Fibroblast of skin of left biceps (primary cell): ENCODE measurements at regions not wholly inside any gene's neighbourhood (a gene's known extent, or its start where the extent isn't known, plus 50 kb on each side); places are given as distances from the start of the nearest gene placed in this dataset.

Experiments
- DNase-seq, 2 experiments: peaks; one replicate each; pipeline ENCODE4 v3.0.0-alpha.2; 2013; ENCODE audit warnings: low read depth in 2 of 2

- peak; percentile 50 to 64 for DNase-seq
Observed at GRCh38 chr18:73791081-73791480, 356.6 kb downstream of the FBXO15 start.

DNA sequence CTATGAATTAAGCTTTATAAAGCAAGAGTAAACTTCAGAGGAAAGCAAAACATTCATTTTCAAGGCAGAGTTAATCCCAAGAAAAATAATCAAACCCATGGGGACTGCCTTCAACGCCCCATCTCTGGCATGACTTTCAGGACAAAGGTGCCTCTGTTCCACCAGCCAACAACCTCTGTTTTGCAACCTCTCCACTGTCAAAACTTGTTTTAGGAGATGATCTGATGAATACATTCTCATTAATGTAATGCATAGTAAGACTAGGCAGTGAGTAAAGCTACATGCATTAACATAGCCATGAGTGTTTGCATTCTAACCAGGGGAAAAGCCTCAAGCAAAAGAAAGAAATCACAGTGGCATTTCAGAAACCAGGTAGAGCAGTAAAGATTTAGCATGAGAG, 357.0 kb downstream of the FBXO15 start:
- no peak for DNase-seq

- DNase-seq: no peak
Observed at GRCh38 chr18:73787316-73787715, 360.3 kb downstream of the FBXO15 start.

DNA sequence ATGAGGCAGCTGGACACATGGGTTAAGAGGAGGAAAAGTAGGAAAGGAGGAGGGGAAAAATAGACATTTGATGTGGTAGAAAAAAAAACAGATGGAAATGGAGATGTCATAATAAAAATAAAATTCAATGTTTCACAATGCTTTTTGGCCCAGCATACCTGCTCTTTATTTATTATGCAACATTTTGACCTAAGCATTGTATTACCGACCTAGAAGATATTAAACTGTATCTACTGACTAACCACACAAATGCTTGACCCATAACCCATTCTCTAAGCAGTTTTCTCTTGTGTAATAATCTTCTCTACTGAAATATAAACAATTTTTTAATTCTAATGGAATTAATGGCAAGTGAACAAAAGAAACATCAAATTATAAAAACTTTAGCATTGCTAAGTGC, 362.3 kb downstream of the FBXO15 start:
- DNase-seq: no peak

- no peak for DNase-seq
Observed at GRCh38 chr18:73784853-73785252, 362.8 kb downstream of the FBXO15 start.

DNA sequence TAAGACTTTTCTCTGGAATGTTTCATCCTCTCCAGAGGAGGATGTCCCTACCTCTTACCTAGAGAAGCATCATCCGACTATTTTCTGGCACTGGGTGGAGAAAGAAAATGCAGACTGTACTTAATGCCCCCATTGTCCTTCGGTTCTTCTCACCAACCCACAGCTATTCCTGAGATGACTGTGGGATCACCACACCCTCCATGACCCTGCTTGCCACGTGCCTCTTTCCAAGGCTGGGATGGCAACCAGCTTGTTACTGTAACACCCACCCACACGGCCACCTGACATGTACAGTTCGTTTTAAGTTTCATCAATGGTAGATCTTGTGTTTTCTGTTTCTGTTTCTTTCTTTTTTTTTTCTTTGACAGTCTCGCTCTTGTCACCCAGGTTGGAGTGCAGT, 365.2 kb downstream of the FBXO15 start:
- no peak for DNase-seq

- DNase-seq: no peak
Observed at GRCh38 chr18:73780218-73780617, 367.4 kb downstream of the FBXO15 start.

DNA sequence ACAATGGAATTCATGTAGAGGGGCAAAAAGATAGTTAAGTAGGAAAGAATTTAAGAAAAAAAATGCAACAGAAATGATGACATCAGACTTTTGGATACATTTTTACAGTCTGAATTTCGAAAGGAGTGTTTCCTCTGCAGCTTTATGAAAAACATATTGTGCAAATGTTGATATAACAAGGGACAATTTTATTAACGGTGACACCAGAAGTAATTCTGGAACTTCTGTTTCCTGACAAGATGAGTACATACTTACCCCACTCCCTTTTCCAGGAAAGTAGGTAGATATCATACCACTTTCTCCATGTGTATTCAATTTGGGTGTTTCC, 369.6 kb downstream of the FBXO15 start:
- DNase-seq: no peak

- no peak for DNase-seq
Observed at GRCh38 chr18:73777356-73778031, 370.1 kb downstream of the FBXO15 start.

DNA sequence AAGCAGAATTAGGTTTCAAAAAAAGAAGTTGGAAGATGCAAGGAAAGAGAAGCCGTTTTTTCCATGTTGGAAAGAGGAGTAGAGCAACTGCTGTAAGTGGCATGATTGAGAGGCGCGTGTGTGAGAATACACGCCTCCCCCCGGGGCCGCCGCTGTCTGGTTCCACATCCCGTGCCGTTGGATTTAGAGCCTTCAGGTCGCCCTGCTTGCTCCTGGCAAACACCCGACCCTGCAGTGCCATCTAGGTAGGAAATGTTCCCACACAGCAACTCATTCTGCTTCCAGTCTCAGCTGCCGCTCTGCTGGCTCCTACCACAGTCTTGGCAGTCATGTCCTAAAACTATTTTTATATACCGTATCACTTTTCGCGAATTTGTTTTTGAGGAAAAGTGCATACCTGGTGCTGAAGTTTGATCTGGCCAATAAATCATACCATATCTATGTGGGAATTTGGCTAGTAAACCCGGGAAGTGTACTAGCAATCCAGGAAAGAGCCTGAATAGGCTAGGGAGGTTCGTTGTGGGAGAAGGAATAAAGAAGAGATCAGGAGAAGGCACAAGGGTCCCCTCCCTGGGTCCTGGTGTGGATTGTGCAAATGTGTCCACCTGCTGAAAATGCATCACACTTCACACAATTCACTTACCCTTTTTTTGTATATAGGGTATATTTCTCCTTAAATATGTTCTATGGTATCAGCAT, 372.7 kb downstream of the FBXO15 start:
- DNase-seq: no peak

GRCh38 chr18:73768043-73768442, 379.6 kb downstream of the FBXO15 start:
- no peak for DNase-seq

- DNase-seq: no peak
Observed at GRCh38 chr18:73766910-73767515, 380.6 kb downstream of the FBXO15 start.

DNA sequence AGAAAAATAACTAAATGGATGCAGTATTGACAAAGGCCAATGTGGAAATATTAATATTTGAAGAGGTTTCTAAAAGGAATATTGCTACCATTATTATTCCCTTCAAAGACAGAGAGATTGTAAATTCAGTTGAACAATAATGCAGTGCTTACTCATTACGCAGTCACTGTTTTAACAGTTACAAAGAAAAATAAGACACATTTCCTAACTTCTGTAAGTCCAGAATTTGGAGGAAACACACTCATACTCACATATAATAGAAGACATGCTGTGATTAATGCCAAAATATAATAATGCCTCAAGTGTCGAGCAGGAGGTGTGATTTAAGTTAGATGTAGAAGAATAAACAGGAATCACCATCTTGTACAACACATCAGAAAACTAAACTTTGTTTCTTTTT, 389.2 kb downstream of the FBXO15 start:
- no peak for DNase-seq

DNA sequence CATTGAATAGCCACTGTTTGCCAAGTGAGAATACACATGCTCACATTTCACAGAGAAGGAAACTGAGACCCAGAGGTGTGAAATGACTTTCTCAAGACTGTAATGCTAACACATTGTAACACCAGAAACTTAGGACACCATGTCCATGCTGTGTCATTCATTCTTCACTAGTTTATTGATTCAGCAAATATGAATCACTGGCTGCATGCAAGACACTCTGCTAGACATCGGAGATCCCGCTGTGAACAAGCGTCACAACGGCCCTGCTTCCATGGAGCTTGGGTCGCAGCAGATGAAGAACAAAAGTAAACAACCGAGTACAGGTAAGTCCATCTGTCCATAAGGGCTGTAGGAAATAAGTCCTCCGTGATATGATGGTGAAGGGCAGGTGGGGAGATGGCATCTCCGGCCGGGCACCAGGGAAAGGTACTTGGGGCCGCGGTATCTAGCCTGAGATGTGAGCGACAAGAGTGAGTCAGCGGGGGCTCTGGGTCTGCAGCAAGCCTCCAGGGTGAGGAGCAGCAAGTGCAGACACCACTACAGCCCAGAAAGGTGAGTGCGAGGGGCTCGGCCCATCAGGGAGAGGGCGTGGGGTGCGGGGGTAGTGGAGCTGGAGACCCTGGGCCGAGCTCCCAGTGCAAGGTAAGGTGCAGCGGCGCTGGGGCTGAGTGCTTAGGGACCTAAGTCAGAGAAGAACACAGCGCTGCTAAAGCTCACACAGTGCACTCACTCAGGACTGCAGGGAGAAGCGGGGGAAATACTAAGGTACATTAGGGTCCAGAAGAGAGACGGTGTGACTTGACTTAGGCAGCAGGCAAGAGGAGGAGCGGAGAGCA, 391.2 kb downstream of the FBXO15 start:
- no peak for DNase-seq

GRCh38 chr18:73752965-73753364, 394.7 kb downstream of the FBXO15 start:
- DNase-seq: no peak

DNA sequence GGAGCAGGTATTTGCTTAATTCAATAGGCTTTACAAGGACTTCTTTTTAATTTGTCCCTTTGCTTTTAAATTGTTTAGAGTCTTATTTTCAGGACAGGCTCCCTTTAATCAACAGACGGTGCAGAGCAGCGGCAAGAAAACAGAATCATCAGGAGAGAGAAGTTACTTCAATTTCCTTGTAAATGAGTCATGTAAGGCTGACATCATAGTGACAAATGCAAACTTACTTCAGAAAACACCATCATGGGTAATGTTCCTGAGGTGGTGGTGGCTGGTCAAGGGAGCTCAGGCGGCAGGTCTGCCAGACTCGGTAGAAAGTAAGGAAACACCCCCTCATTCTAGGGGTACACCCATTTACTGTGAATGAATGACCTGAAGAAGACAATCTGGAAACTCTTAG, 395.1 kb downstream of the FBXO15 start:
- DNase-seq: no peak

DNA sequence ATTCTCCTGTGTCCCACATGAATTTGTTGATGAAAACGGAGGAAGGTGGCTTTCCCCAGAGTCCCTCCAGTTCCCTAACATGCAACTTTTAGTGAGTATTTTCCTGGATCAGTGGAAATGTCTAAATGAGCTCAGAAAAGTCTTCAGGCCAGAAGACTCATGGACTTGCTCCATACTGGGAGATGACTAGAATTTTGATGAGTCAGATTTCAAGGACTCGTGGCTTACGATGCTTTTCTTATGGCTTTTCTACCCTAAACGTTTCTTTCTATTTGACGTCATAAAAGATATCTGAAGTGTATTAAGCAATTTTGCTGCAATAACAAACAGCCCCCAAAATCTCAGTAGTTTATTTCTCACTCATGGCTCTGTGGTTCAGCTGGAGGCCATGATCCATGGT, 397.6 kb downstream of the FBXO15 start:
- no peak for DNase-seq

DNA sequence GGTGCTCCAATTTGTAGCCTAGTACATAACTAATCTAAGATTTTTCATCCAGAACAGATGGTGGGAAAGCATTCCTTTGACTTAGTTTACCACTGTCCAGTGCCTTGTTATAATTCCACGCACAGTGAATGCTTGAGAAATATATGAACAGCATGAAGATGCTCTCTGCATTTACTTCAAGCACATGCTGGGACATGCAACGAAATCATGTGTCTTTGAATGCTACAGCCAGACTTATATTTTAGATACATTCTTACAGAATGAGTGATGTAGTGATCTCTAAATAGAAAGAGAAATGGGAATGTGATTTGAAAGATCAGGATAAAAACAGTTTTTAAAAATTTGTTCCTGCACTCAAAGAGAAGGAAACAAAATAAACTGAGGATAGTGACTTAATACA, 398.3 kb downstream of the FBXO15 start:
- DNase-seq: no peak

GRCh38 chr18:73748731-73749130, 398.9 kb downstream of the FBXO15 start:
- no peak for DNase-seq

DNA sequence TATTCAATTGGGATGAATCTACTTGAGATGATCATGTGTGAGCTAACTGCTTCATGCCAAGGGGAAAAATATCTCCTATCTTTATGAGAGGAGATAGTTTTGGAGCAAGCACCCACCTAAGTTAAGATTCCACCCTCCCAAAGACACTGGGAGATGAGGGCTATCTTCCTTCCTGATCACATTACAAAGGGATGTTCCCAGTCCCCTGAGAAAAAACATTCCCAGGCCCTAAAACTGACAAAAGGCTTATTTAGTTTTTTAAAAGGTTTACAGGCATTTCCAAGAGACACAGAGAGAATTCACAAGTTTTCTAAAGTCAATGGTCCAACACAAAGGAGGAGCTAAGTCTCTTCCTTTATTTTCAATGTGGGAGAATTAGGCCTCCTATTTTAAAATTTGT, 401.5 kb downstream of the FBXO15 start:
- DNase-seq: no peak

DNA sequence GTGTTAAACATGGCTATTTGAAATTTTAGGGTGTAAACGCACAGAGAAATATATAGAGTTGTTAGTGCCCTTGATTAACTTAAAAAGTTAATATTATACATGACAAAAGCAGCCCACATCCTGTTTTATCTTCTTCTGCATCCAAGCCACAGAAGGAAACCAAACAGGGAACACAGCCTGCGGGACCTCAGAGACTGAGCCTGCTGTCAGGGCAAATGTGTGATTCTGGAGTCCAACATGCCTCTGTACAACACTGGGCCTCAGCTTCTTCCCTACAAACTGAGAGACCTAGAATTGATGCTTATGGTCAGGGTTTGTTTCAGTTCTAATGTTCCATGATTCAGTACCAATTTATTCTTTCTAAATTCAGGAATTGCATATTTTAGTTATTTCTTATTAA, 404.7 kb downstream of the FBXO15 start:
- DNase-seq: no peak

GRCh38 chr18:73741946-73742345, 405.7 kb downstream of the FBXO15 start:
- DNase-seq: no peak

DNA sequence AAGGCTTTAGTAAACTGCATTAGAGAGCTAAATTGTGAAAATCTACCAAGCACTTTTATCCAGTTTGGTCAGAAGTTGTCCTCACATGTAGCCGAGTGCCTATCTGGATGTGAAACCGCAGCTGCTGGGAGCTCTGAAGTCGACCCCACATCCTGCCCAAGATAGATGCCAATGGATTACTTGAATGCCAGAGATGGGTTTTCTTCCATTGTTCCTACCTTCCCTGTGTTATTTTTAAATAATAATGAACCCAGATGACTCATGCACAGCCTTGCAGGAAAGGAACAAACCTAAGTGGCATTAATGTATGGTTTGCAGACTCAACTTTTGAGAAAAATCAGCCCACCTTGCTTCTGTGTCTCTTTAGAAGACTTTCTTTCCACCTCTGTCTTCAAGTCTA, 408.5 kb downstream of the FBXO15 start:
- DNase-seq: no peak
